Smooth muscle cell (in vitro differentiated cells): ENCODE measurements at regions not wholly inside any gene's neighbourhood (a gene's known extent, or its start where the extent isn't known, plus 50 kb on each side); places are given as distances from the start of the nearest gene placed in this dataset.
"Not testable (repeated sequence)": the region's sequence is repeated elsewhere in the genome, so short reads cannot be mapped to it uniquely, and the experiment has no call there.

Experiments used
- DNase-seq: peaks from one replicate; lab custom pipeline; 2025; ENCODE audit not compliant: unreplicated experiment; lab: John Stamatoyannopoulos, UW
- H2AFZ ChIP-seq: fragments of 200-600 bp; sonication (generic); 2 replicates; pipeline ENCODE4 v1.6.0; 2016; ENCODE audit warnings: antibody characterized with exemption, low read depth, mild to moderate bottlenecking
- H3F3A ChIP-seq: fragments of 200-600 bp; sonication (generic); 2 replicates; pipeline ENCODE4 v1.6.0; 2017; ENCODE audit warnings: antibody characterized with exemption, low read depth
- H3K27ac ChIP-seq: fragments of 200-600 bp; sonication (generic); 2 replicates; pipeline ENCODE4 v1.5.1; 2016; ENCODE audit warnings: low read depth, mild to moderate bottlenecking
- H3K27me3 ChIP-seq: fragments of 200-600 bp; sonication (generic); 2 replicates; pipeline ENCODE4 v1.6.1; 2016; ENCODE audit warnings: low read depth, mild to moderate bottlenecking
- H3K36me3 ChIP-seq: fragments of 200-600 bp; sonication (generic); 2 replicates; pipeline ENCODE4 v1.5.1; 2016; ENCODE audit warnings: low read depth
- H3K4me1 ChIP-seq: fragments of 200-600 bp; sonication (generic); 2 replicates; pipeline ENCODE4 v1.5.1; 2016; ENCODE audit warnings: low read depth
- H3K4me2 ChIP-seq: fragments of 200-600 bp; sonication (generic); 2 replicates; pipeline ENCODE4 v1.6.0; 2016; ENCODE audit warnings: mild to moderate bottlenecking
- H3K4me3 ChIP-seq: fragments of 200-600 bp; sonication (generic); 2 replicates; pipeline ENCODE4 v1.5.1; 2016; ENCODE audit warnings: mild to moderate bottlenecking
- H3K79me2 ChIP-seq: fragments of 200-600 bp; sonication (generic); 2 replicates; pipeline ENCODE4 v1.6.0; 2016; ENCODE audit warnings: low read depth, mild to moderate bottlenecking
- H3K9ac ChIP-seq: fragments of 200-600 bp; sonication (generic); 2 replicates; pipeline ENCODE4 v1.6.0; 2016; ENCODE audit warnings: low read depth
- H3K9me3 ChIP-seq: fragments of 200-600 bp; sonication (generic); replicated peaks from 2 replicates; pipeline ENCODE4 v1.5.1; 2016; ENCODE audit warnings: low read depth
- H4K20me1 ChIP-seq: fragments of 200-600 bp; sonication (generic); 2 replicates; pipeline ENCODE4 v1.6.0; 2016; ENCODE audit warnings: low read depth
- CTCF ChIP-seq: fragments of 200-600 bp; sonication (generic); IDR thresholded peaks from 2 replicates; pipeline ENCODE4 v1.5.1; 2017; ENCODE audit warnings: borderline replicate concordance, mild to moderate bottlenecking, antibody characterized with exemption; ENCODE audit not compliant: insufficient read depth, poor library complexity, severe bottlenecking
- WGBS: methylation state at CpG from one replicate; pipeline ENCODE4 v1.1.7; 2016; ENCODE audit warnings: low lambda C conversion rate; 5-methylcytosine and 5-hydroxymethylcytosine counted together

- H3K4me3 ChIP-seq: no peak overlapping the region
- no peak overlapping the region for H3K9ac ChIP-seq
- H3K79me2 ChIP-seq: no peaks in the 10 kb centered on the region
- 87% methylated on average over 3 of the region's 3 CpGs for WGBS
- H3K27ac ChIP-seq: no peak overlapping the region
- no peaks in the 10 kb centered on the region for H3F3A ChIP-seq
- no peak overlapping the region for H2AFZ ChIP-seq
- H4K20me1 ChIP-seq: no peaks in the 10 kb centered on the region
- H3K4me1 ChIP-seq: no peaks in the 10 kb centered on the region
- H3K36me3 ChIP-seq: no peaks in the 10 kb centered on the region
- no peak for DNase-seq
- no peak overlapping the region for H3K4me2 ChIP-seq
- no peaks in the 10 kb centered on the region for H3K27me3 ChIP-seq
- no peak for TF ChIP-seq CTCF
- no peaks in the 10 kb centered on the region for H3K9me3 ChIP-seq
Observed at GRCh38 chr19:13681509-13681908, 82.8 kb upstream of the MRI1 start.

GRCh38 chr19:13680708-13681360, 83.5 kb upstream of the MRI1 start:
- H3K4me1 ChIP-seq, H2AFZ ChIP-seq, H3K27me3 ChIP-seq, H3K9ac ChIP-seq, H3K4me2 ChIP-seq, H3F3A ChIP-seq, H3K79me2 ChIP-seq, H3K9me3 ChIP-seq, DNase-seq, H3K4me3 ChIP-seq, H4K20me1 ChIP-seq, H3K27ac ChIP-seq, H3K36me3 ChIP-seq: not testable (repeated sequence)
- WGBS: 96% methylated on average over 7 of the region's 7 CpGs

- 90% methylated on average over 5 of the region's 5 CpGs for WGBS
- H3K9me3 ChIP-seq, H3F3A ChIP-seq: not testable (repeated sequence)
Observed at GRCh38 chr19:13676967-13677366, 87.4 kb upstream of the MRI1 start.

DNA sequence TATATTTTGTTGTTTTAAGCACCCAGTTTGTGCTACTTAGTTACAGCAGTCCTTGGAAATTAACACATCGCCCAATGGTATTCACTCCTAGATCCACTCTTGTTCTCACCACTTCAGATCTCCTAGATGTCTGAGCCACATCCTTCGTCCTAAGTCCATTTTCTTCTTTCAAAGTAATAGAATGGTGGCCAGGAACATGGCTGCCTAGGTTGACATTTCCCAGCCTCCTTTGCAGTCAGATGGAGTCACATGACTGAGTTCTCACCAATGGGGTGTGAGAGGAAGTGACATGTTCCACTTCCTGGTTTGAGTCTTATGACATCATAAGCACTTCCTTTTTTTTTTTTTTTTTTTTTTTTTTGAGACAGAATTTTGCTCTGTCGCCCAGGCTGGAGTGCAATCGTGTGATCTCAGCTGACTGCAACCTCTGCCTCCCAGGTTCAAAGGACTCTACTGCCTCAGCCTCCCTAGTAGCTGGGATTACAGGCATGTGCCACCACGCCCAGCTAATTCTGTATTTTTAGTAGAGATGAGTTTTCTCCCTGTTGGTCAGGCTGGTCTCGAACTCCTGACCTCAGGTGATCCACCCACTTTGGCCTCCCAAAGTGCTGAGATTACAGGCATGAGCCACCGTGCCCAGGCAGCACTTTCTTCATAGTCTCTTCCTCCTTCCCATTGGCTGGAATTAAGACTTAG, 91.7 kb upstream of the MRI1 start:
- H3K36me3 ChIP-seq, H3F3A ChIP-seq, H3K27ac ChIP-seq, H3K27me3 ChIP-seq, DNase-seq, H3K9ac ChIP-seq, H4K20me1 ChIP-seq, H2AFZ ChIP-seq, H3K4me1 ChIP-seq, H3K9me3 ChIP-seq, H3K4me2 ChIP-seq, H3K79me2 ChIP-seq, H3K4me3 ChIP-seq: not testable (repeated sequence)
- WGBS: 91% methylated on average over 6 of the region's 7 CpGs

More at GRCh38 chr19:13676967-13677366, 87.4 kb upstream of the MRI1 start:
- not testable (repeated sequence) for H3K9ac ChIP-seq, H3K79me2 ChIP-seq, H3K27ac ChIP-seq, H3K27me3 ChIP-seq, H3K36me3 ChIP-seq, DNase-seq, H4K20me1 ChIP-seq, H3K4me2 ChIP-seq, H2AFZ ChIP-seq, H3K4me3 ChIP-seq, H3K4me1 ChIP-seq

DNA sequence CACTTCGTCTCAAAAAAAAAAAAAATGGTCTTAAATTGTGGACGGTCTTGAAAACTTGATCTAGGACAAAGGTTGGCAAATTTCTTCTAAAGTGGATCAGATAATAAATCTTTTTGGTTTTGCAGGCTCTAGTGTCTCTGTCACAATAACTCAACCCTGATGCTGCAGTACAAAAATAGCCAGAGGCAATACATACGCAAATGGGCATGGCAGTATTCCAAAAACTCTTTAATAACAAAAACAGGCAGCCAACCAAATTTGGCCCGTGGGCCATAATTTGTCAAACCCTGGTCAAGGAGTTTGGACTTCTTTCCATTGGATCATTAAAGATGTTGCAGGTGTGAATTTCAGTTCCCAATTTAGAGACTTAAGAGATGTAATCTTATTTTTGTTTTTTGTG, 93.5 kb upstream of the MRI1 start:
- no peak for TF ChIP-seq CTCF
- Histone ChIP-seq H3F3A (no peaks in the 10 kb centered on the region), H3K4me2 (no peak overlapping the region), H3K27me3 (no peaks in the 10 kb centered on the region), H2AFZ (no peak overlapping the region), H3K79me2 (no peaks in the 10 kb centered on the region), H3K4me3 (no peak overlapping the region), H3K9me3 (no peaks in the 10 kb centered on the region), H3K27ac (no peak overlapping the region), H3K4me1 (no peaks in the 10 kb centered on the region), H4K20me1 (no peaks in the 10 kb centered on the region), H3K36me3 (no peaks in the 10 kb centered on the region), H3K9ac (no peak overlapping the region)
- no peak for DNase-seq
- 93% methylated on average over 4 of the region's 4 CpGs for WGBS
